B cell (primary cell): ENCODE measurements at regions not wholly inside any gene's neighbourhood (a gene's known extent, or its start where the extent isn't known, plus 50 kb on each side); places are given as distances from the start of the nearest gene placed in this dataset.

Experiments
- EZH2 ChIP-seq: IDR thresholded peaks from 2 replicates; pipeline ENCODE4 v1.6.1; 2012; ENCODE audit warnings: borderline replicate concordance, low read depth, mild to moderate bottlenecking, moderate library complexity, low read length; ENCODE audit not compliant: insufficient read depth, poor library complexity, severe bottlenecking
- TF ChIP-seq, protein P1 (sequence below): fragments of 200-600 bp; IDR thresholded peaks from one replicate; pipeline ENCODE4 v1.8.0; 2022; ENCODE audit warnings: antibody characterized with exemption, mild to moderate bottlenecking

DNA sequence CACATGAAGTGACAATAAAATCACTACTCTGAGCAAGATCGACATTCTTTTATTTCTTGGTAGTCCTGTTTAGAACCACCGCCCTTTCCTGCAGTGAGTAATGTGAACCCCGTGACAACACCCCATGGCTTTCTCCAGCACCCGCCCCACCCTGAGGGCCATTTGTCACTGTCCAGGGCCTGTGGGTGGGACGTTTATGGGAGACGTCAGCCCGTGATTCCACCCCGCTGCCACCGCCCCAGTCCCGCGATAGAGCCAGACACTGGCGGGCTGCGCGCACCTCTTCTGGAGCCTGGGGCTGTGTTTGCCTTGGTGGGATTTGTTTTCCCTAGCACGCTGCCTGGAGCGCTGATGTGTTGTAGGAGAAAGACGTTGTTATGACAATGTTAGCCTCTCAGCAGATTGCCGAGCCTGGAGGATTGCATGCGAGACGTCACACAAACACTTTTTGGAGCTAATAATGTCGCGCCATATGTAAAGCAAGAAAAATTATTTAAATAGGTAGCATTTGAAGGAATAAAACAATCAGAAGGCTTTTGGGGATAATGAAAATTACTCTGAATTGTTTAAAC, 263.7 kb downstream of the TEX29 start:
- TF ChIP-seq, protein P1, sequence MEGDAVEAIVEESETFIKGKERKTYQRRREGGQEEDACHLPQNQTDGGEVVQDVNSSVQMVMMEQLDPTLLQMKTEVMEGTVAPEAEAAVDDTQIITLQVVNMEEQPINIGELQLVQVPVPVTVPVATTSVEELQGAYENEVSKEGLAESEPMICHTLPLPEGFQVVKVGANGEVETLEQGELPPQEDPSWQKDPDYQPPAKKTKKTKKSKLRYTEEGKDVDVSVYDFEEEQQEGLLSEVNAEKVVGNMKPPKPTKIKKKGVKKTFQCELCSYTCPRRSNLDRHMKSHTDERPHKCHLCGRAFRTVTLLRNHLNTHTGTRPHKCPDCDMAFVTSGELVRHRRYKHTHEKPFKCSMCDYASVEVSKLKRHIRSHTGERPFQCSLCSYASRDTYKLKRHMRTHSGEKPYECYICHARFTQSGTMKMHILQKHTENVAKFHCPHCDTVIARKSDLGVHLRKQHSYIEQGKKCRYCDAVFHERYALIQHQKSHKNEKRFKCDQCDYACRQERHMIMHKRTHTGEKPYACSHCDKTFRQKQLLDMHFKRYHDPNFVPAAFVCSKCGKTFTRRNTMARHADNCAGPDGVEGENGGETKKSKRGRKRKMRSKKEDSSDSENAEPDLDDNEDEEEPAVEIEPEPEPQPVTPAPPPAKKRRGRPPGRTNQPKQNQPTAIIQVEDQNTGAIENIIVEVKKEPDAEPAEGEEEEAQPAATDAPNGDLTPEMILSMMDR = no peak
- TF ChIP-seq EZH2 = no peak
